HG03280 (cell line): ENCODE measurements at regions not wholly inside any gene's neighbourhood (a gene's known extent, or its start where the extent isn't known, plus 50 kb on each side); places are given as distances from the start of the nearest gene placed in this dataset.

Source experiments
- ATAC-seq: cut with Tn5 transposase; IDR thresholded peaks from one replicate; pipeline ENCODE4 v1.9.1; 2021; ENCODE audit warnings: mild to moderate bottlenecking, moderate library complexity; ENCODE audit not compliant: unreplicated experiment

- no peak for ATAC-seq
These were observed 143.4 kb upstream of the CPSF6 start for GRCh38 chr12:69095765-69096477.

- ATAC-seq: no peak
These were observed 142.6 kb upstream of the CPSF6 start for GRCh38 chr12:69096669-69097335.

GRCh38 chr12:69097619-69098368 is 141.6 kb upstream of the CPSF6 start:
- no peak for ATAC-seq

- no peak for ATAC-seq
These were observed 140.1 kb upstream of the CPSF6 start for GRCh38 chr12:69099201-69099837.

GRCh38 chr12:69101505-69101904 is 137.9 kb upstream of the CPSF6 start:
- ATAC-seq: no peak

GRCh38 chr12:69102856-69103255 is 136.5 kb upstream of the CPSF6 start:
- no peak for ATAC-seq

GRCh38 chr12:69105101-69105962 is 134.0 kb upstream of the CPSF6 start:
- ATAC-seq: no peak

- ATAC-seq: no peak
These were observed 132.8 kb upstream of the CPSF6 start for GRCh38 chr12:69106482-69107118.

GRCh38 chr12:69107541-69107940 is 131.8 kb upstream of the CPSF6 start:
- no peak for ATAC-seq

- no peak for ATAC-seq
These were observed 131.3 kb upstream of the CPSF6 start for GRCh38 chr12:69108037-69108436.

- ATAC-seq: no peak
These were observed 126.8 kb upstream of the CPSF6 start for GRCh38 chr12:69112616-69113015.

GRCh38 chr12:69115099-69115498 is 124.3 kb upstream of the CPSF6 start:
- ATAC-seq: no peak

GRCh38 chr12:69115951-69116350 is 123.4 kb upstream of the CPSF6 start:
- no peak for ATAC-seq

- ATAC-seq: no peak
These were observed 121.7 kb upstream of the CPSF6 start for GRCh38 chr12:69117566-69118266.

- no peak for ATAC-seq
These were observed 120.9 kb upstream of the CPSF6 start for GRCh38 chr12:69118516-69118915.

GRCh38 chr12:69119770-69120169 is 119.6 kb upstream of the CPSF6 start:
- ATAC-seq: no peak

GRCh38 chr12:69120354-69120753 is 119.0 kb upstream of the CPSF6 start:
- ATAC-seq: no peak

- ATAC-seq: no peak
These were observed 116.1 kb upstream of the CPSF6 start for GRCh38 chr12:69123311-69123710.

- no peak for ATAC-seq
These were observed 115.3 kb upstream of the CPSF6 start for GRCh38 chr12:69123919-69124638.
